Thoracic aorta (tissue), 2 donors: ENCODE measurements at regions not wholly inside any gene's neighbourhood (a gene's known extent, or its start where the extent isn't known, plus 50 kb on each side); places are given as distances from the start of the nearest gene placed in this dataset.

ENCODE experiments used
- ATAC-seq: fragments of 150-250 bp; one replicate; pipeline ENCODE4 v1.8.0; 2017; ENCODE audit warnings: low read depth; ENCODE audit not compliant: insufficient number of reproducible peaks, low FRiP score
- DNase-seq: peaks from one replicate; pipeline ENCODE4 v3.0.0-alpha.2; 2020; ENCODE audit warnings: low spot score
- H3K27ac ChIP-seq, 2 donors: fragments of 200-600 bp; sonication (generic); 1 replicate in 1 of 2; 2 replicates in 1 of 2; pipeline ENCODE4 v1.5.1; 2016; ENCODE audit warnings: mild to moderate bottlenecking in 2 of 2, moderate library complexity in 2 of 2
- H3K27me3 ChIP-seq: fragments of 200-600 bp; sonication (generic); replicated peaks from 2 replicates; pipeline ENCODE4 v1.6.0; 2016; ENCODE audit warnings: mild to moderate bottlenecking; ENCODE audit not compliant: insufficient read depth
- H3K36me3 ChIP-seq: fragments of 200-600 bp; sonication (generic); one replicate; pipeline ENCODE4 v1.5.1; 2016
- H3K4me1 ChIP-seq, 2 donors: fragments of 200-600 bp; sonication (generic); 1 replicate in 1 of 2; 2 replicates in 1 of 2; pipeline versions ENCODE4 v1.5.1 to v1.6.0; 2016; ENCODE audit warnings: low read depth in 2 of 2, mild to moderate bottlenecking in 1 of 2; ENCODE audit not compliant: control insufficient read depth in 1 of 2
- H3K4me3 ChIP-seq: fragments of 200-600 bp; sonication (generic); 2 replicates; pipeline ENCODE4 v1.5.1; 2016; ENCODE audit warnings: mild to moderate bottlenecking
- H3K9me3 ChIP-seq: fragments of 200-600 bp; sonication (generic); 2 replicates; pipeline ENCODE4 v1.5.1; 2016
- TF ChIP-seq, protein P1 (sequence below): fragments of 200-600 bp; sonication (generic); IDR thresholded peaks from one replicate; pipeline ENCODE4 v1.5.1; 2019; ENCODE audit warnings: antibody characterized with exemption

DNA sequence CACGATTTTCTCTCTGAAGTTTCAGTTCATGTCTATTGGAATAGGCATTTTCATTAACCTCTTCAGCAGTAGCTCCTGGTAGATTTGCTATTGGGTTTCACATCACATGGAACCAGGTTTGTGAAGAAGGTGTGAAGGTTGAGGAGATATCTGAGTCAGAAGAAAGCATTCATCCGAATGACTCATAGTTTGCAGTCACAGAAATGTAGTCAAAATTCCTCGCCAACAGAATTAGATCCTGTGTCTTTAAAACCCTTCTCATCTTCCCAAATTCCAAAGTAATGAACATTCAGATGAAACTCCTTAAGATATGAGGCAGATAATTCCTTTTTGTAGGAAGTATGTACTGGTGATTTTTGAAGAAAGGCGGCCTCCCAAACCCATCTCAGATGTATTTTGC, 125.0 kb upstream of the LARGE1 start:
- H3K4me1 ChIP-seq: no peaks in the 10 kb centered on the region
- ATAC-seq: no peak
- no peaks in the 10 kb centered on the region for H3K27me3 ChIP-seq
- TF ChIP-seq, protein P1, sequence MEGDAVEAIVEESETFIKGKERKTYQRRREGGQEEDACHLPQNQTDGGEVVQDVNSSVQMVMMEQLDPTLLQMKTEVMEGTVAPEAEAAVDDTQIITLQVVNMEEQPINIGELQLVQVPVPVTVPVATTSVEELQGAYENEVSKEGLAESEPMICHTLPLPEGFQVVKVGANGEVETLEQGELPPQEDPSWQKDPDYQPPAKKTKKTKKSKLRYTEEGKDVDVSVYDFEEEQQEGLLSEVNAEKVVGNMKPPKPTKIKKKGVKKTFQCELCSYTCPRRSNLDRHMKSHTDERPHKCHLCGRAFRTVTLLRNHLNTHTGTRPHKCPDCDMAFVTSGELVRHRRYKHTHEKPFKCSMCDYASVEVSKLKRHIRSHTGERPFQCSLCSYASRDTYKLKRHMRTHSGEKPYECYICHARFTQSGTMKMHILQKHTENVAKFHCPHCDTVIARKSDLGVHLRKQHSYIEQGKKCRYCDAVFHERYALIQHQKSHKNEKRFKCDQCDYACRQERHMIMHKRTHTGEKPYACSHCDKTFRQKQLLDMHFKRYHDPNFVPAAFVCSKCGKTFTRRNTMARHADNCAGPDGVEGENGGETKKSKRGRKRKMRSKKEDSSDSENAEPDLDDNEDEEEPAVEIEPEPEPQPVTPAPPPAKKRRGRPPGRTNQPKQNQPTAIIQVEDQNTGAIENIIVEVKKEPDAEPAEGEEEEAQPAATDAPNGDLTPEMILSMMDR: no peak
- no peaks in the 10 kb centered on the region for H3K9me3 ChIP-seq
- H3K36me3 ChIP-seq: no peaks in the 10 kb centered on the region
- no peak overlapping the region for H3K4me3 ChIP-seq
- H3K27ac ChIP-seq: no peak overlapping the region
- DNase-seq: no peak

DNA sequence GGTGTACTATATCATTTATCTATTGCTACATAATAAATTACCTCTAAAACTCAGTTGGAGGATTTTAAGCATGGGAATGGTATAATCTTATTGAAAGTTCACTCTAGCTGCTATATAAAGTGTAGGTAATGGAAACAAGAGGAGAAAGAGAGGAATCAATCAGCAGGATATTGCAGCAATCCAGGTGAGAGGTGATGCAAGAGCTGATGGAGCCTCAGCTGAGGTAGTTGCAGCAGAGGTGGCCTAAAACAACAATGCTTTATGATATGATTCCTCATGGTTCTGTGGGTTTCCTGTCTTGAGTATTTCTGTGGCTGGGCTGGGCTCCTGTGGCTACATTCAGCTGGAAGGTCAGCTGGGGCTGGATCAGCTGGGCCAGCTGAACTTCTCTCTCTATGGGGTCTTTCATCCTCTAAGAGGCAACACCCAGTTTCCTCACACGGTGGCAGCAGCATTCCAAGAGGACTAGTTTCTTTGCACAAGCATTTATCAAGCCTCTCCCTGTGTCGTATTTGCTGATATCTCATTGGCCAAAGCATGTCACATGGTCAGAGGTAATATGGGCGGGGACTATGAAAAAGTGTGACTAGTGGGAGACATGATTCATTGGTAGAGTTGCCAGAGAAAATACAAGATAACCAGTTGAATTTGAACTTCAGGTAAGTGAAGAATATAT, 135.4 kb upstream of the LARGE1 start:
- TF ChIP-seq, protein P1: no peak
- Histone ChIP-seq H3K4me1 (no peaks in the 10 kb centered on the region), H3K27ac (no peak overlapping the region), H3K4me3 (no peak overlapping the region), H3K27me3 (no peaks in the 10 kb centered on the region), H3K9me3 (peaks cover 7% of the 10 kb centered on the region), H3K36me3 (no peaks in the 10 kb centered on the region)
- ATAC-seq (no peak), DNase-seq (no peak)

DNA sequence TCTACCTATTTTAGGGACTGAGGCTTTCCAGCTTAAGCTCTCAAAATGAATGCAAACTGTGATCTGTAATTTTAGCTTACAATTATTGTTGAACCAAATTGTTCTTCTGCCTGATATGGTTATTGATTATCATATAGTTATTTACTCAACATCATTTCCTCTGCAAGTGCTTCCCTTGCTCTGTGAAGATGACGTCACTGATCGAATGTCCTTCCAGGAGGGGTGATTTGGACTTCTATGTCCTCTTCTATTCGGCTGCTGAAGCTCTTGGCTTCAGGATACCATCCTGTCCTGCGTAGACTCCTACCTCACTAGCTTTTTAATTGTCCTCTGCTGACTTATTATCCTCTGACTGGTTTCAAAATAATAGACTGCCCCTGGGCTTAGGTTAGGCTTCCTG, 137.4 kb upstream of the LARGE1 start:
- TF ChIP-seq, protein P1: no peak
- DNase-seq (no peak), ATAC-seq (no peak)
- no peaks in the 10 kb centered on the region for H3K27me3 ChIP-seq
- no peaks in the 10 kb centered on the region for H3K4me1 ChIP-seq
- H3K4me3 ChIP-seq: no peak overlapping the region
- H3K27ac ChIP-seq: no peak overlapping the region
- peaks cover 7% of the 10 kb centered on the region for H3K9me3 ChIP-seq
- H3K36me3 ChIP-seq: no peaks in the 10 kb centered on the region

DNA sequence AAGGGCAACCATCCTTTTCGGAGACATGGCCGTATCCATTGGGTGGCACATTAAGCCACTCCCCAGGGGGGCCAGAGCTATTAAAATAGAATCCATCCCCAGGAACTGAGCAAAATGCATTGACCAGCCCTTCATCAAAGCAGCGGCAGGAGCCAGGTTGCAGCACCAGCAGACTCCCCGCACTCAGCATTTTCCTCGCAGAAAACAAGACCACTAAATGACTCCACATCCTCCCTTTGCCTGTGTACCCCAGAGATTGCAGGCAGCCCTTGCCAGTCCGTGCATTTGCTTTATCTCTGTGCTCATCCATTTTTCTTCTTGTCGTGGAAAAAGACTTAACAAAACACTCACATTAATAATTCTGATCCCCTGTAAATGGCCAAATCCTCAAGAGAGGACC, 144.4 kb upstream of the LARGE1 start:
- Histone ChIP-seq H3K4me3 (no peak overlapping the region), H3K36me3 (no peaks in the 10 kb centered on the region), H3K27me3 (no peaks in the 10 kb centered on the region), H3K27ac (no peak overlapping the region), H3K4me1 (no peaks in the 10 kb centered on the region), H3K9me3 (no peaks in the 10 kb centered on the region)
- TF ChIP-seq, protein P1: no peak
- DNase-seq: no peak
- no peak for ATAC-seq

DNA sequence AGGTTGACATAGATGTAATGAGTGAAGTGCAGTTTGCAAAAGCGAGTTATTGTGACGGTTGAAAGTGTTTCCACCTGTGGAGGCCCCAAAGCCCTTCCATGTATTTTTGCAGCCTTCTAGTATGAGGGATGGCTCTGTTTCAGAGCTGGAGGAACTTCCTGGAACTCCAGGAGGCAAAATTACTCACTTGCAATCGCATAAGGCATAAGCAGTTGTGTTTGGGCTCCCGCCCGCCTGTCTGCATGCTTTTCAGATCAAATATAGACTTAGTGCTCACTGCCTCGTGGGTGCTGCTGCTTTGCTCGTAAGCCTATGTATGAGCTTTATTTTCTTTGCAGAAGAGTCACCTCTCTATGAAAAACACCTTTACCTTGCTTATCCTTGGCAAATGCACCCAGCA, 146.8 kb upstream of the LARGE1 start:
- TF ChIP-seq, protein P1: no peak
- no peak overlapping the region for H3K27ac ChIP-seq
- no peak for ATAC-seq
- no peaks in the 10 kb centered on the region for H3K4me1 ChIP-seq
- DNase-seq: no peak
- no peaks in the 10 kb centered on the region for H3K27me3 ChIP-seq
- no peak overlapping the region for H3K4me3 ChIP-seq
- no peaks in the 10 kb centered on the region for H3K9me3 ChIP-seq
- H3K36me3 ChIP-seq: no peaks in the 10 kb centered on the region
